Neural progenitor cell (in vitro differentiated cells): ENCODE measurements at regions not wholly inside any gene's neighbourhood (a gene's known extent, or its start where the extent isn't known, plus 50 kb on each side); places are given as distances from the start of the nearest gene placed in this dataset.
"Not testable (repeated sequence)": the region's sequence is repeated elsewhere in the genome, so short reads cannot be mapped to it uniquely, and the experiment has no call there.

Experiments used
- DNase-seq: peaks from one replicate; pipeline ENCODE4 v3.0.0-alpha.2; 2016; ENCODE audit warnings: low spot score
- H2AFZ ChIP-seq: fragments of 200-600 bp; sonication (generic); replicated peaks from 2 replicates; pipeline ENCODE4 v1.6.1; 2016; ENCODE audit warnings: antibody characterized with exemption
- H3F3A ChIP-seq: fragments of 200-600 bp; sonication (generic); 2 replicates; pipeline ENCODE4 v1.6.1; 2016; ENCODE audit warnings: antibody characterized with exemption, low read depth
- H3K27ac ChIP-seq: fragments of 200-600 bp; sonication (generic); 2 replicates; pipeline ENCODE4 v1.5.1; 2016; ENCODE audit warnings: mild to moderate bottlenecking
- H3K27me3 ChIP-seq: fragments of 200-600 bp; sonication (generic); 2 replicates; pipeline ENCODE4 v1.6.1; 2016; ENCODE audit warnings: mild to moderate bottlenecking, moderate library complexity
- H3K36me3 ChIP-seq: fragments of 200-600 bp; sonication (generic); 2 replicates; pipeline ENCODE4 v1.5.1; 2016
- H3K4me1 ChIP-seq: fragments of 200-600 bp; sonication (generic); 2 replicates; pipeline ENCODE4 v1.6.1; 2016; ENCODE audit warnings: mixed run types
- H3K4me2 ChIP-seq: fragments of 200-600 bp; sonication (generic); 2 replicates; pipeline ENCODE4 v1.6.1; 2016
- H3K4me3 ChIP-seq: fragments of 200-600 bp; sonication (generic); 2 replicates; pipeline ENCODE4 v1.5.1; 2016
- H3K79me2 ChIP-seq: fragments of 200-600 bp; sonication (generic); 2 replicates; pipeline ENCODE4 v1.6.1; 2016; ENCODE audit warnings: low read depth
- H3K9ac ChIP-seq: fragments of 200-600 bp; sonication (generic); 2 replicates; pipeline ENCODE4 v1.6.1; 2016
- H3K9me3 ChIP-seq: fragments of 200-600 bp; sonication (generic); 2 replicates; pipeline ENCODE4 v1.5.1; 2016; ENCODE audit warnings: low read depth
- H4K20me1 ChIP-seq: fragments of 200-600 bp; sonication (generic); 2 replicates; pipeline ENCODE4 v1.6.1; 2016; ENCODE audit warnings: low read depth
- H3K27ac Mint-ChIP-seq: 3 replicates; pipeline ENCODE4 v1.8.0; 2021; ENCODE audit warnings: mixed read lengths
- H3K27me3 Mint-ChIP-seq: 2 replicates; pipeline ENCODE4 v1.8.0; 2022; ENCODE audit warnings: low read depth, mild to moderate bottlenecking, inconsistent platforms, moderate library complexity, mixed read lengths; ENCODE audit not compliant: insufficient read depth
- H3K36me3 Mint-ChIP-seq: 3 replicates; pipeline ENCODE4 v1.8.0; 2021; ENCODE audit warnings: mixed read lengths
- H3K4me1 Mint-ChIP-seq: 3 replicates; pipeline ENCODE4 v1.8.0; 2021; ENCODE audit warnings: mixed read lengths
- H3K4me3 Mint-ChIP-seq: 3 replicates; pipeline ENCODE4 v1.8.0; 2021; ENCODE audit warnings: mild to moderate bottlenecking, moderate library complexity, mixed read lengths
- H3K9me3 Mint-ChIP-seq: 3 replicates; pipeline ENCODE4 v1.8.0; 2020; ENCODE audit warnings: mixed read lengths
- CTCF ChIP-seq: fragments of 200-600 bp; sonication (generic); IDR thresholded peaks from 2 replicates; pipeline ENCODE4 v1.5.1; 2017; ENCODE audit warnings: antibody characterized with exemption, mild to moderate bottlenecking
- EZH2 ChIP-seq: fragments of 200-600 bp; sonication (generic); IDR thresholded peaks from 2 replicates; pipeline ENCODE4 v1.6.1; 2017; ENCODE audit warnings: antibody characterized with exemption, mild to moderate bottlenecking, moderate library complexity
- EZH2phosphoT487 ChIP-seq: fragments of 200-600 bp; sonication (generic); IDR thresholded peaks from 2 replicates; pipeline ENCODE4 v1.6.1; 2017; ENCODE audit warnings: antibody characterized with exemption

- no peaks in the 10 kb centered on the region for H3K79me2 ChIP-seq
- no peaks in the 10 kb centered on the region for H3K27me3 ChIP-seq
- no peaks in the 10 kb centered on the region for H3K4me1 ChIP-seq
- Mint-ChIP-seq H3K4me1 (peaks cover 5% of the 10 kb centered on the region), H3K27me3 (peaks cover 5% of the 10 kb centered on the region), H3K36me3 (no peaks in the 10 kb centered on the region), H3K9me3 (no peaks in the 10 kb centered on the region), H3K27ac (no peak overlapping the region), H3K4me3 (no peak overlapping the region)
- no peak for TF ChIP-seq EZH2
- TF ChIP-seq CTCF: no peak
- no peak overlapping the region for H3K27ac ChIP-seq
- no peak overlapping the region for H3K9ac ChIP-seq
- H3K4me3 ChIP-seq: no peak overlapping the region
- DNase-seq: no peak
- H3K9me3 ChIP-seq: no peaks in the 10 kb centered on the region
- H3K36me3 ChIP-seq: no peaks in the 10 kb centered on the region
- H2AFZ ChIP-seq: no peak overlapping the region
- no peaks in the 10 kb centered on the region for H4K20me1 ChIP-seq
- H3F3A ChIP-seq: no peaks in the 10 kb centered on the region
- H3K4me2 ChIP-seq: no peak overlapping the region
Observed at GRCh38 chrX:131845201-131845600, 177.9 kb upstream of the STK26 start.

DNA sequence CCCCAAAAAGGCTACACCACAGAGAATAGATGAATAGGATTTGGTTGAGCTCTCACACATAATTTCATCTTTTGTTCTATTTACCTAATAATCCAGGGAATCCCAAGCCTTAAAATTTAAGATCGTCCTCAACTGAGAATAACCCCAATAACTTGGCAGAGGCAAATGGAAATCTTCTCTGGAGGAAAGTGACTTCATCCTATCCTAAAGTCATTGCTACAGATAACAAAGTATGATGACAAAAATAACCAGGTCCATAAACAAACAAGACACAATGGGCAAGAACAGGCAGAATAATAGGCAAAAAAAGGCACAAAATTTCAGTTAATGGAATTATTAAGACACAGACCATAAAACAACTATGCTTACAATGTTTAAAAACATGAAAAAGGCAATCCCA lies 177.3 kb upstream of the STK26 start:
- Histone ChIP-seq H3K79me2 (no peaks in the 10 kb centered on the region), H3K27ac (no peak overlapping the region), H3K9ac (no peak overlapping the region), H3K4me2 (no peak overlapping the region), H3K27me3 (no peaks in the 10 kb centered on the region), H3K36me3 (no peaks in the 10 kb centered on the region), H3K4me3 (no peak overlapping the region), H3K9me3 (no peaks in the 10 kb centered on the region), H2AFZ (no peak overlapping the region), H3K4me1 (no peaks in the 10 kb centered on the region), H4K20me1 (no peaks in the 10 kb centered on the region), H3F3A (no peaks in the 10 kb centered on the region)
- Mint-ChIP-seq H3K27ac (no peak overlapping the region), H3K4me3 (no peak overlapping the region), H3K9me3 (no peaks in the 10 kb centered on the region), H3K4me1 (peaks cover 5% of the 10 kb centered on the region), H3K27me3 (peaks cover 4% of the 10 kb centered on the region), H3K36me3 (no peaks in the 10 kb centered on the region)
- TF ChIP-seq EZH2 (no peak), EZH2phosphoT487 (no peak), CTCF (no peak)
- no peak for DNase-seq

- H3K36me3 ChIP-seq, H3K36me3 Mint-ChIP-seq, H3K79me2 ChIP-seq, H3K4me2 ChIP-seq, H3K27ac Mint-ChIP-seq, H4K20me1 ChIP-seq, H3K9me3 ChIP-seq, H3K4me1 ChIP-seq, H3F3A ChIP-seq, H3K4me1 Mint-ChIP-seq, H3K9ac ChIP-seq, DNase-seq, H3K9me3 Mint-ChIP-seq, H3K4me3 ChIP-seq, H3K27ac ChIP-seq, H3K27me3 ChIP-seq, H3K27me3 Mint-ChIP-seq, H3K4me3 Mint-ChIP-seq: not testable (repeated sequence)
- H2AFZ ChIP-seq: peak overlapping the region; percentile 3
Observed at GRCh38 chrX:131850964-131851363, 172.1 kb upstream of the STK26 start.

GRCh38 chrX:131853440-131853839 lies 169.7 kb upstream of the STK26 start:
- Histone ChIP-seq H3K36me3 (no peaks in the 10 kb centered on the region), H3F3A (no peaks in the 10 kb centered on the region), H3K4me2 (no peak overlapping the region), H3K4me3 (no peak overlapping the region), H3K27ac (no peak overlapping the region), H3K9me3 (no peaks in the 10 kb centered on the region), H4K20me1 (no peaks in the 10 kb centered on the region), H3K4me1 (no peaks in the 10 kb centered on the region), H2AFZ (no peak overlapping the region), H3K9ac (no peak overlapping the region), H3K27me3 (no peaks in the 10 kb centered on the region), H3K79me2 (no peaks in the 10 kb centered on the region)
- TF ChIP-seq CTCF: no peak
- TF ChIP-seq EZH2: no peak
- TF ChIP-seq EZH2phosphoT487: no peak
- H3K36me3 Mint-ChIP-seq: no peaks in the 10 kb centered on the region
- H3K9me3 Mint-ChIP-seq: no peaks in the 10 kb centered on the region
- no peak overlapping the region for H3K4me3 Mint-ChIP-seq
- H3K27me3 Mint-ChIP-seq: no peaks in the 10 kb centered on the region
- no peak for DNase-seq
- H3K27ac Mint-ChIP-seq: no peak overlapping the region
- no peaks in the 10 kb centered on the region for H3K4me1 Mint-ChIP-seq
